IMR-90 (cell line): ENCODE measurements at regions not wholly inside any gene's neighbourhood (a gene's known extent, or its start where the extent isn't known, plus 50 kb on each side); places are given as distances from the start of the nearest gene placed in this dataset.

Experiments
- ATAC-seq: fragments of 200-7000 bp; cut with Tn5 transposase; 2 replicates; pipeline ENCODE4 v1.9.1; 2020; ENCODE audit warnings: low read depth, mild to moderate bottlenecking, moderate library complexity
- BruUV-seq: library from RNA; stranded (reverse); fragments of 400-500 nt; replicated peaks from 2 replicates; lab custom pipeline; 2021; lab: Mats Ljungman, UMichigan
- CTCF ChIA-PET: fragments of 300-600 bp; formaldehyde crosslinking; extraction: SDS; loops from one replicate; lab custom pipeline; 2021; ENCODE audit warnings: antibody characterized with exemption; lab: Yijun Ruan, JAX
- POLR2A ChIA-PET: fragments of 300-600 bp; sonication (Branson Sonifier 250); formaldehyde crosslinking; loops from one replicate; lab custom pipeline; 2022; ENCODE audit warnings: antibody characterized with exemption; ENCODE audit not compliant: unreplicated experiment; lab: Charles Lee
- DNase-seq: peaks from one replicate; pipeline ENCODE4 v3.0.0; 2013
- H2AFZ ChIP-seq: replicated peaks from 2 replicates; pipeline ENCODE3; 2013; ENCODE audit warnings: low read length, mild to moderate bottlenecking; ENCODE audit not compliant: poor library complexity
- H2AK5ac ChIP-seq: 2 replicates; pipeline ENCODE4 v1.6.1; 2013; ENCODE audit warnings: low read depth, low read length, inconsistent platforms
- H2AK9ac ChIP-seq: replicated peaks from 2 replicates; pipeline ENCODE3; 2013; ENCODE audit warnings: mild to moderate bottlenecking, low read depth, low read length, moderate library complexity; ENCODE audit not compliant: poor library complexity
- H2BK120ac ChIP-seq: 2 replicates; pipeline ENCODE4 v1.6.1; 2013; ENCODE audit warnings: low read depth, low read length, inconsistent platforms
- H2BK15ac ChIP-seq: 3 replicates; pipeline ENCODE4 v1.6.1; 2013; ENCODE audit warnings: low read depth, low read length, inconsistent platforms
- H2BK20ac ChIP-seq: 2 replicates; pipeline ENCODE4 v1.6.1; 2013; ENCODE audit warnings: low read depth, mild to moderate bottlenecking, inconsistent platforms, low read length, moderate library complexity
- H2BK5ac ChIP-seq: 2 replicates; pipeline ENCODE4 v1.6.1; 2013; ENCODE audit warnings: mild to moderate bottlenecking, low read depth, low read length, inconsistent platforms; ENCODE audit not compliant: poor library complexity, severe bottlenecking
- H3K14ac ChIP-seq: replicated peaks from 2 replicates; pipeline ENCODE4 v1.6.1; 2013; ENCODE audit warnings: low read depth, low read length, inconsistent platforms
- H3K18ac ChIP-seq: 2 replicates; pipeline ENCODE4 v1.6.1; 2013; ENCODE audit warnings: low read depth, low read length, control low read depth
- H3K23ac ChIP-seq: 2 replicates; pipeline ENCODE4 v1.6.1; 2013; ENCODE audit warnings: low read depth, low read length, inconsistent platforms
- H3K27ac ChIP-seq: 2 replicates; pipeline ENCODE4 v1.5.1; 2013; ENCODE audit warnings: mild to moderate bottlenecking, control low read depth, low read length; ENCODE audit not compliant: insufficient read depth
- H3K27me3 ChIP-seq: 2 replicates; pipeline ENCODE4 v1.6.1; 2013; ENCODE audit warnings: low read length; ENCODE audit not compliant: control insufficient read depth, insufficient read depth
- H3K36me3 ChIP-seq: 2 replicates; pipeline ENCODE4 v1.6.1; 2013; ENCODE audit warnings: low read length, mixed read lengths; ENCODE audit not compliant: control insufficient read depth, insufficient read depth
- H3K4ac ChIP-seq: 2 replicates; pipeline ENCODE4 v1.6.1; 2013; ENCODE audit warnings: low read depth, low read length, inconsistent platforms
- H3K4me1 ChIP-seq: 2 replicates; pipeline ENCODE4 v1.6.1; 2013; ENCODE audit warnings: low read length, mixed read lengths; ENCODE audit not compliant: control insufficient read depth, insufficient read depth
- H3K4me2 ChIP-seq: 2 replicates; pipeline ENCODE4 v1.6.1; 2013; ENCODE audit warnings: low read depth, mild to moderate bottlenecking, control low read depth, low read length, moderate library complexity
- H3K4me3 ChIP-seq: 2 replicates; pipeline ENCODE4 v1.5.1; 2013; ENCODE audit warnings: low read depth, mild to moderate bottlenecking, control low read depth, low read length, moderate library complexity; ENCODE audit not compliant: insufficient read depth
- H3K56ac ChIP-seq: 2 replicates; pipeline ENCODE4 v1.6.1; 2013; ENCODE audit warnings: low read length, inconsistent platforms; ENCODE audit not compliant: insufficient read depth; ENCODE audit errors: extremely low read depth
- H3K79me1 ChIP-seq, 2 experiments: 2 replicates each; pipeline ENCODE4 v1.6.1; 2013; ENCODE audit warnings: low read length in 2 of 2, inconsistent platforms in 1 of 2, low read depth in 1 of 2
- H3K9ac ChIP-seq: 2 replicates; pipeline ENCODE4 v1.6.1; 2013; ENCODE audit warnings: low read depth, low read length, control low read depth
- H3K9me1 ChIP-seq: 2 replicates; pipeline ENCODE4 v1.6.1; 2013; ENCODE audit warnings: low read length, inconsistent platforms; ENCODE audit not compliant: insufficient read depth
- H3K9me3 ChIP-seq: 2 replicates; pipeline ENCODE4 v1.6.1; 2013; ENCODE audit warnings: low read length; ENCODE audit not compliant: control insufficient read depth, insufficient read depth
- H4K20me1 ChIP-seq: 2 replicates; pipeline ENCODE4 v1.6.1; 2013; ENCODE audit warnings: low read length, inconsistent platforms; ENCODE audit not compliant: insufficient read depth
- H4K5ac ChIP-seq: 2 replicates; pipeline ENCODE4 v1.6.1; 2013; ENCODE audit warnings: mild to moderate bottlenecking, low read depth, low read length, control low read depth
- H4K8ac ChIP-seq, 2 experiments: 2 replicates each; pipeline ENCODE4 v1.6.1; 2013; ENCODE audit warnings: low read depth in 2 of 2, low read length in 2 of 2, control low read depth in 1 of 2, inconsistent platforms in 1 of 2
- H4K91ac ChIP-seq: 2 replicates; pipeline ENCODE4 v1.6.1; 2013; ENCODE audit warnings: low read depth, low read length, inconsistent platforms; ENCODE audit not compliant: insufficient read depth
- BHLHE40 ChIP-seq: fragments of 150-350 bp; IDR thresholded peaks from 2 replicates; pipeline ENCODE4 v1.6.1; 2016; ENCODE audit warnings: mild to moderate bottlenecking, low read depth, low read length
- CEBPB ChIP-seq: IDR thresholded peaks from 2 replicates; pipeline ENCODE4 v1.6.1; 2012; ENCODE audit warnings: low read depth, low read length, improper control_type of control experiment
- CHD1 ChIP-seq: IDR thresholded peaks from 2 replicates; pipeline ENCODE4 v1.6.1; 2012; ENCODE audit warnings: low read depth, low read length, improper control_type of control experiment
- ELK1 ChIP-seq: fragments of 150-350 bp; IDR thresholded peaks from 2 replicates; pipeline ENCODE4 v1.6.1; 2016; ENCODE audit warnings: low read depth, mild to moderate bottlenecking, low read length, moderate library complexity, borderline replicate concordance
- FOS ChIP-seq: fragments of 150-350 bp; IDR thresholded peaks from 2 replicates; pipeline ENCODE4 v1.6.1; 2016; ENCODE audit warnings: low read depth, low read length
- MAFK ChIP-seq: IDR thresholded peaks from 2 replicates; pipeline ENCODE4 v1.6.1; 2012; ENCODE audit warnings: low read depth, low read length, improper control_type of control experiment
- MXI1 ChIP-seq: IDR thresholded peaks from 2 replicates; pipeline ENCODE4 v1.6.1; 2012; ENCODE audit warnings: low read depth, mild to moderate bottlenecking, low read length, moderate library complexity, borderline replicate concordance
- NFE2L2 ChIP-seq: fragments of 150-350 bp; IDR thresholded peaks from 2 replicates; pipeline ENCODE4 v1.6.1; 2016; ENCODE audit warnings: low read depth, mild to moderate bottlenecking, low read length
- POLR2A ChIP-seq: IDR thresholded peaks from 2 replicates; pipeline ENCODE4 v1.6.1; 2012; ENCODE audit warnings: mild to moderate bottlenecking, low read depth, low read length
- RAD21 ChIP-seq: IDR thresholded peaks from 2 replicates; pipeline ENCODE4 v1.6.1; 2012; ENCODE audit warnings: low read length, improper control_type of control experiment
- RCOR1 ChIP-seq: IDR thresholded peaks from 2 replicates; pipeline ENCODE4 v1.6.1; 2012; ENCODE audit warnings: mild to moderate bottlenecking, low read length, improper control_type of control experiment; ENCODE audit not compliant: insufficient replicate concordance
- RFX5 ChIP-seq: IDR thresholded peaks from 2 replicates; pipeline ENCODE4 v1.8.0; 2012; ENCODE audit warnings: low read depth, mild to moderate bottlenecking, low read length, moderate library complexity
- SMC3 ChIP-seq: fragments of 150-350 bp; IDR thresholded peaks from 2 replicates; pipeline ENCODE4 v1.6.1; 2016; ENCODE audit warnings: low read depth, mild to moderate bottlenecking, antibody characterized with exemption, low read length, moderate library complexity
- USF2 ChIP-seq: fragments of 150-350 bp; IDR thresholded peaks from 2 replicates; pipeline ENCODE4 v1.6.1; 2017; ENCODE audit warnings: mild to moderate bottlenecking, antibody characterized with exemption, low read length, low read depth
- WGBS, 2 experiments: methylation state at CpG; one replicate each; pipeline versions ENCODE4 v1.1.5 to v1.1.7; 2013; ENCODE audit warnings: missing lambda C conversion rate in 2 of 2; ENCODE audit not compliant: insufficient read length in 1 of 2; ENCODE audit errors: extremely low coverage in 2 of 2; 5-methylcytosine and 5-hydroxymethylcytosine counted together
- dilution Hi-C: fragments of 300-500 bp; cut with HindIII; formaldehyde crosslinking; loops from one replicate; pipeline ENCODE4 v1.14.3; 2018; ENCODE audit warnings: low sequenced_read_pairs; ENCODE audit not compliant: unreplicated experiment
- in situ Hi-C: fragments of 300-500 bp; cut with MboI; formaldehyde crosslinking; loops from 3 replicates; pipeline ENCODE4 v1.14.3; 2019; ENCODE audit warnings: low sequenced_read_pairs, inconsistent platforms, mixed read lengths
- intact Hi-C: fragments of 100-400 bp; cut with micrococcal nuclease; formaldehyde crosslinking; loops from 2 replicates; pipeline ENCODE4 v1.10.0; 2022
- TF ChIP-seq, protein P1 (sequence below): conservative IDR thresholded peaks from 2 replicates; pipeline ENCODE4 v1.5.1; 2012; ENCODE audit warnings: mild to moderate bottlenecking, low read depth, low read length, improper control_type of control experiment

DNA sequence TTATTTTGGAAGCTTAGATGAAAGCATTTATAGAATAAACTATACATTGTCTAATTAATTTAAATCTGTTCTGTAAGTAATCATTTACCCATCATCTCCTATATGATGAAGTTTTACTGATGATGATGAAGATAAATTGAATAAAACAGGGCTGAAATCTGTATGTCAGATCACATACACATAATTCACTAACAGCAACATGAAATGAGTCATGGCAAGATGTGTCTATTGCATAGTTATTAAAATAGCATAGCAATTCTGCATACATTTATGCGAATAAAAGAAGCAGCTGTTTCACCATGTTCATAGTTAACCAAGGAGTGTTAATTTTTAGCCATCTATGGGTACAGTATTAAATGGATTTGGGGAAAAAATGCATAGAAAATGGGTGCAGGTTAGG, 424.9 kb downstream of the LIG4 start:
- no peak for DNase-seq
- intact Hi-C loops, result no loop called here
- no peak overlapping the region for H4K91ac ChIP-seq
- H2BK5ac ChIP-seq, result no peak overlapping the region
- H3K4ac ChIP-seq, result no peak overlapping the region
- in situ Hi-C loops, result no loop called here
- H3K4me3 ChIP-seq, result no peak overlapping the region
- no peak overlapping the region for H2BK120ac ChIP-seq
- ATAC-seq, result no peak
- H2AK9ac ChIP-seq, result no peak overlapping the region
- H3K14ac ChIP-seq, result no peak overlapping the region
- peaks cover 4% of the 10 kb centered on the region for H4K20me1 ChIP-seq
- no peak overlapping the region for H3K27ac ChIP-seq
- no peaks in the 10 kb centered on the region for H3K4me1 ChIP-seq
- no peak overlapping the region for H2AFZ ChIP-seq
- TF ChIP-seq FOS (no peak), ELK1 (no peak), RAD21 (no peak), MXI1 (no peak), RCOR1 (no peak), CEBPB (no peak), NFE2L2 (no peak), BHLHE40 (no peak), USF2 (no peak), POLR2A (no peak), CHD1 (no peak), MAFK (no peak), SMC3 (no peak), RFX5 (no peak)
- TF ChIP-seq, protein P1, sequence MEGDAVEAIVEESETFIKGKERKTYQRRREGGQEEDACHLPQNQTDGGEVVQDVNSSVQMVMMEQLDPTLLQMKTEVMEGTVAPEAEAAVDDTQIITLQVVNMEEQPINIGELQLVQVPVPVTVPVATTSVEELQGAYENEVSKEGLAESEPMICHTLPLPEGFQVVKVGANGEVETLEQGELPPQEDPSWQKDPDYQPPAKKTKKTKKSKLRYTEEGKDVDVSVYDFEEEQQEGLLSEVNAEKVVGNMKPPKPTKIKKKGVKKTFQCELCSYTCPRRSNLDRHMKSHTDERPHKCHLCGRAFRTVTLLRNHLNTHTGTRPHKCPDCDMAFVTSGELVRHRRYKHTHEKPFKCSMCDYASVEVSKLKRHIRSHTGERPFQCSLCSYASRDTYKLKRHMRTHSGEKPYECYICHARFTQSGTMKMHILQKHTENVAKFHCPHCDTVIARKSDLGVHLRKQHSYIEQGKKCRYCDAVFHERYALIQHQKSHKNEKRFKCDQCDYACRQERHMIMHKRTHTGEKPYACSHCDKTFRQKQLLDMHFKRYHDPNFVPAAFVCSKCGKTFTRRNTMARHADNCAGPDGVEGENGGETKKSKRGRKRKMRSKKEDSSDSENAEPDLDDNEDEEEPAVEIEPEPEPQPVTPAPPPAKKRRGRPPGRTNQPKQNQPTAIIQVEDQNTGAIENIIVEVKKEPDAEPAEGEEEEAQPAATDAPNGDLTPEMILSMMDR, result no peak
- peaks cover 9 to 47% of the 10 kb centered on the region in 2 experiments for H3K79me1 ChIP-seq
- no peaks in the 10 kb centered on the region for H3K9me3 ChIP-seq
- H2BK15ac ChIP-seq, result no peak overlapping the region
- no peak overlapping the region for H3K56ac ChIP-seq
- WGBS, 2 experiments, result no CpG with 5 or more reads among the region's 1 CpG
- H3K18ac ChIP-seq, result no peak overlapping the region
- no peaks in the 10 kb centered on the region for H3K9me1 ChIP-seq
- no peak overlapping the region for H3K9ac ChIP-seq
- H3K27me3 ChIP-seq, result no peaks in the 10 kb centered on the region
- H2AK5ac ChIP-seq, result no peak overlapping the region
- CTCF ChIA-PET, result no interaction called here
- H3K4me2 ChIP-seq, result no peak overlapping the region
- BruUV-seq, result no TSS peak
- H2BK20ac ChIP-seq, result no peak overlapping the region
- H3K23ac ChIP-seq, result no peak overlapping the region
- H4K5ac ChIP-seq, result no peak overlapping the region
- H3K36me3 ChIP-seq, result no peaks in the 10 kb centered on the region
- POLR2A ChIA-PET, result no interaction called here
- dilution Hi-C loops, result no loop called here
- H4K8ac ChIP-seq, result no peak overlapping the region
